GM12874 (cell line): ENCODE measurements at regions not wholly inside any gene's neighbourhood (a gene's known extent, or its start where the extent isn't known, plus 50 kb on each side); places are given as distances from the start of the nearest gene placed in this dataset.

Experiments used
- CTCF ChIP-seq: IDR thresholded peaks from 2 replicates; pipeline ENCODE4 v1.5.1; 2011; ENCODE audit warnings: low read depth, mild to moderate bottlenecking, control low read depth, low read length, moderate library complexity; ENCODE audit not compliant: insufficient read depth

DNA sequence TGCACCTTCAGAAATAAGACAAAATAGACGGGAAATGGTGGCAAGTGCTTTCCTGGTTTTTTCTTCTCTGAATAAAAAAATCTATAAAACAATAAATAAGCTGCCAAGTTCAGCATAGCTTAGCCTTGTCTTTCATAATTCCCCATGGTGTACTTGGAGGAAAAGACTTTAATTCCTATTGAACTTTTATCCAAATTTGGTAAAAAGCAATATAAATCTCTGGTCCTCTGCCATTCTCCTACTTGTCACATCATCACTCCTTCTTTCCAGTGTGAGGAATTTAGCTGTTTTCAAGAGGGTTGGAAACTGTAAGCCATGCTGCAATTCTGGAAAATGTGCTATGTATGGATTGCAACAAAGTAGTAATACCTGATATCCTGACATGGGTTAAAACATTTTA lies 551.8 kb upstream of the KIF2B start:
- TF ChIP-seq CTCF = no peak

GRCh38 chr17:53264730-53265129 lies 558.0 kb upstream of the KIF2B start:
- TF ChIP-seq CTCF = no peak

DNA sequence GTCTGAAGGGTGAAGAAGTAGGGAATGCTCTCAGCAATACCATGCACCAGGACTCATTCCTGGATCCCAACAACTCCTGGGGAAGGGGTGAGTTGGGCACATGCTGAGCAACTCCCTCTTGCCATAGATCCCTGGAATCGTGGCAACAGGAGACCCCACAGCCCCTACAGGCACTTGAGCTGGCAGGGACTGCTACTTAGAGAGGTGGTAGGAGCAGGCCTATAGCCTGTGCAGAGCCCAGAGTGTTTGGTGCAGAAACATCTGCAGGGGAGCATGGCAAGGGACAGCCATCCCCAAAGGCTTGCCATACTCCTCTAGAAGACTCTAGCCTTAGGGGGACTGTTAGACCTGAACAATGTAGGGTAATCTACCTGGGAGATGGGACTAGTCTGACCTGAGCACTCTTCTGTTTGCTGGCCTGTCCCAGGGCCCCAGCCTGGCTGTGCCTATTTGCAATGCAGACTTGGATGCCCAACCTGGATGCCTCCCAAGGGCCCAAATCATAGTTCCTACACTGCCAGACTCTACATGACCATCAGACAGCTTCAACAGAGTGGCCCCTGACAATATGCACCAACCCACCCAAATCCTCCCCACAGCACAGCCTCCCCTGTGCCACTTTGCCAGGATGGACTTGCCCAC lies 568.6 kb upstream of the KIF2B start:
- no peak for TF ChIP-seq CTCF

- no peak for TF ChIP-seq CTCF
Measured at GRCh38 chr17:53249036-53249435, 573.7 kb upstream of the KIF2B start.

DNA sequence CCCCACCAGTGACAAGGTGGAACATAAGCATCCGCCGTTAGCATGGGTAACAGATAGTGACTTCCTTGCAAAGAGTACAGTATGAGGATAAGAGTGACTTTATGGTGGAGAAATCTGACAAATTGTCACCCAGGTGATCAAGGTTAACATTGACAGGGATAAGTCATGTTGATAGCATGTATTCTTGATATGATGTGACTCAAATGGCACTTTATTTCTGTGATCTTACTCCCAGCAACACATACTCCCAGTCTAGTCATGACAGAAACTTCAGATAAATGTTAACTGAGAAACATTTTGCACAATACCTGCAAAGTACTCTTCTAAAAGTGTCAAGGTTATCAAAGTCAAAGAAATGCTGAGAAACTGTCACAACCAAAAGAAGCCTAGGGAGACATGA lies 588.6 kb upstream of the KIF2B start:
- no peak for TF ChIP-seq CTCF

DNA sequence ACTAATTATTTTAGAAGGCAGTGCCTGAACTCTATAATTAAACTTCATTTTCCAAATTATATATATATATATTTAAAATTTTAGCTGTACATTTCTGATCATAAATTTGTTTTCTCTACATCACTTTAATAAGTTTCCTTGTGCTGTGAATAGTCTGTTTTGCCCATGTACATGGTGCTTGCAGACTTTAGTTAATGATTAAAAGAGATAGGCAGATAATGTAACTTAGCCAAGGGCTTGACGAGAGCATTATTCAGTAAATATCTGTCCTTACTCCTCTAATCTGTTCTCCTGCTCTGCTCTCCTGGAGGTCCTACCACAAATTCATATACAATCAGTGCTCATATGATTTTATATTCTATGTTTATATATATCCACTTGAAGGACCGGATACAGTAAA lies 595.2 kb upstream of the KIF2B start:
- no peak for TF ChIP-seq CTCF

GRCh38 chr17:53227111-53227510 lies 595.6 kb upstream of the KIF2B start:
- no peak for TF ChIP-seq CTCF
